Right lobe of liver (tissue), 4 donors: ENCODE measurements at regions not wholly inside any gene's neighbourhood (a gene's known extent, or its start where the extent isn't known, plus 50 kb on each side); places are given as distances from the start of the nearest gene placed in this dataset.

Source experiments
- CTCF ChIP-seq, 4 donors: fragments of 200-600 bp in 3 of 4; fragments of 450-650 bp in 1 of 4; IDR thresholded peaks; one replicate each; pipeline versions ENCODE4 v1.5.1 to v1.8.0; 2016 to 2022; ENCODE audit warnings: antibody characterized with exemption in 4 of 4, mild to moderate bottlenecking in 2 of 4
- POLR2A ChIP-seq: fragments of 450-650 bp; IDR thresholded peaks from one replicate; pipeline ENCODE4 v1.6.1; 2017; ENCODE audit warnings: antibody characterized with exemption, mild to moderate bottlenecking
- donor health status: DM: no; HTN: no; CAD: no.
- donor health status: DM: no; HTN: no; CAD: no.
- donor health status: DM: no; HTN: yes; CAD: no.

- TF ChIP-seq CTCF (IDR thresholded peaks at IDR 0.05) (no peak), POLR2A (no peak)
Measured at GRCh38 chr1:105373681-105374080, 1624.0 kb downstream of the AMY1C start.
